PC-9 (cell line): ENCODE measurements at regions not wholly inside any gene's neighbourhood (a gene's known extent, or its start where the extent isn't known, plus 50 kb on each side); places are given as distances from the start of the nearest gene placed in this dataset.

Experiments used
- BruUV-seq: library from RNA; stranded (reverse); fragments of 400-500 nt; replicated peaks from 2 replicates; lab custom pipeline; 2021; lab: Mats Ljungman, UMichigan
- CTCF ChIA-PET: fragments of 300-600 bp; sonication (Branson Sonifier 250); formaldehyde crosslinking; loops from one replicate; lab custom pipeline; 2022; ENCODE audit warnings: antibody characterized with exemption; lab: Charles Lee
- POLR2A ChIA-PET: fragments of 300-600 bp; sonication (Branson Sonifier 250); formaldehyde crosslinking; loops from one replicate; lab custom pipeline; 2022; ENCODE audit warnings: antibody characterized with exemption; ENCODE audit not compliant: unreplicated experiment; lab: Charles Lee
- DNase-seq, 2 experiments: peaks; one replicate each; pipeline versions ENCODE4 v3.0.0 to v3.0.0-alpha.2; 2015 to 2022; ENCODE audit warnings: mixed read lengths in 1 of 2
- H2AFZ ChIP-seq: fragments of 200-600 bp; sonication (generic); 2 replicates; pipeline ENCODE4 v1.8.1; 2017; ENCODE audit warnings: antibody characterized with exemption
- H3F3A ChIP-seq: fragments of 200-600 bp; sonication (generic); 2 replicates; pipeline ENCODE4 v1.8.1; 2017; ENCODE audit warnings: antibody characterized with exemption, mild to moderate bottlenecking, low read depth; ENCODE audit not compliant: insufficient read depth
- H3K27ac ChIP-seq: fragments of 200-600 bp; sonication (generic); 2 replicates; pipeline ENCODE4 v1.6.1; 2016; ENCODE audit warnings: mixed run types
- H3K27me3 ChIP-seq: fragments of 200-600 bp; sonication (generic); 2 replicates; pipeline ENCODE4 v1.6.1; 2016; ENCODE audit warnings: low read depth, mixed run types; ENCODE audit not compliant: insufficient read depth
- H3K36me3 ChIP-seq: fragments of 200-600 bp; sonication (generic); 2 replicates; pipeline ENCODE4 v1.6.1; 2016; ENCODE audit warnings: low read depth, mixed run types
- H3K4me1 ChIP-seq: fragments of 200-600 bp; sonication (generic); replicated peaks from 2 replicates; pipeline ENCODE4 v1.6.1; 2016; ENCODE audit warnings: mixed run types; ENCODE audit not compliant: insufficient read depth
- H3K4me2 ChIP-seq: fragments of 200-600 bp; sonication (generic); 2 replicates; pipeline ENCODE4 v1.6.1; 2017; ENCODE audit warnings: mixed run types
- H3K4me3 ChIP-seq: fragments of 200-600 bp; sonication (generic); 2 replicates; pipeline ENCODE4 v1.6.1; 2016; ENCODE audit warnings: mixed run types
- H3K79me2 ChIP-seq: fragments of 200-600 bp; sonication (generic); 2 replicates; pipeline ENCODE4 v1.6.1; 2017; ENCODE audit warnings: low read depth, mixed run types
- H3K9me2 ChIP-seq: fragments of 200-600 bp; sonication (generic); 2 replicates; pipeline ENCODE4 v1.8.1; 2017; ENCODE audit warnings: mild to moderate bottlenecking; ENCODE audit not compliant: insufficient read depth
- H3K9me3 ChIP-seq: fragments of 200-600 bp; sonication (generic); 2 replicates; pipeline ENCODE4 v1.8.1; 2016; ENCODE audit warnings: low read depth; ENCODE audit not compliant: insufficient read depth
- H4K20me1 ChIP-seq: fragments of 200-600 bp; sonication (generic); 2 replicates; pipeline ENCODE4 v1.8.1; 2017; ENCODE audit not compliant: insufficient read depth
- EZH2 ChIP-seq: fragments of 200-600 bp; sonication (generic); IDR thresholded peaks from 2 replicates; pipeline ENCODE4 v1.8.0; 2017; ENCODE audit warnings: antibody characterized with exemption, low read depth
- intact Hi-C: fragments of 100-400 bp; cut with micrococcal nuclease; formaldehyde crosslinking; loops from one replicate; pipeline ENCODE4 v1.10.0; 2022; ENCODE audit not compliant: unreplicated experiment
- TF ChIP-seq, protein P1 (sequence below): fragments of 200-600 bp; sonication (generic); conservative IDR thresholded peaks from 2 replicates; pipeline ENCODE4 v1.6.1; 2017; ENCODE audit warnings: mixed run types, antibody characterized with exemption, mild to moderate bottlenecking, moderate library complexity

DNA sequence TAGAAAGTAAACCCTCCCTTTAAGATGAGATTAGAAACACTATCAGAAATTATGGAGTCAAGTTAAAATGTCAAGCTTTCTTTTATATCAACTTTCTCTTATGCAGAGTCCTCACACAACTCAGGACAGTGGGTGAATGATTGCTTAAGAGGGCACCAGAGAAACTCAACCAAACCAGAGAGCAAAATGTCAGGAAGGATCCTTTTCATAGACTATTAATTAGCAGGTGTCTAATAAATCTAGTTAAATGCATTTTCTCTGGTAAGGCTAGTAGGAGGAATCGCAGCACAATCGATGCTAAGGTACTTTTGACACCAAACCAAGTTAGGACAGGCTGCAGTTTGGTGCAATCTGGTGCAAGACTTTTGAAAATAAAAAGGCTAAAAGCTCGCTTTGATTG, 614.7 kb upstream of the FOXG1 start:
- CTCF ChIA-PET: no interaction called here
- BruUV-seq: no TSS peak

DNA sequence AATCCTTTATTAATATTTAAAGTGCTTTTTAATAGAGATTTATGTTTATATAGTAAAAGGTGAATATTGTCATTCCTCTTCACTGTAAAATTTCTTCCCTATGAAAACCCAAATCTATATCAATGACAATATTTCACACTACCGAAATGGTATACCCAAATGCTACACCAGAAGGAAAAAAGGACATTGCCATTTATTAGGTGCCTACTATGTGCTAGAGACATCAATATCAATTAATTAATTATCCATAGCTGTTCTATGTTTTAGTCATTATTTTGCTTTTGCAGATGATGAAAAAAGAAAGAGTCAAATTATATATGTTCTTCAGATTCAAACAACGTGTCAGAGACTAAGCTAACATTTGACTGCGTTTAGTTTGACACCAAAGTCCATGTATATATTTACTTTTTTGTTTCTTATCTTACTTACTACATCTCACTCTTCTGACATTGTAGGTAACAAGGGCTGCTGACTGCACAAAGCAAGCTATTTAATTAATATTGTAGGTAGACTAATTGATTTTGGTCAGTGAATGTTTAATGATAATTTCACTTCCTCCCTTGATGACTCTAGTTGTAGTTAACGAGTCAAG, 614.0 kb upstream of the FOXG1 start:
- no peaks in the 10 kb centered on the region for H3K9me3 ChIP-seq
- no peak overlapping the region for H3K4me2 ChIP-seq
- no peak overlapping the region for H2AFZ ChIP-seq
- H3K79me2 ChIP-seq: no peaks in the 10 kb centered on the region
- no peak overlapping the region for H3K4me3 ChIP-seq
- TF ChIP-seq, protein P1, sequence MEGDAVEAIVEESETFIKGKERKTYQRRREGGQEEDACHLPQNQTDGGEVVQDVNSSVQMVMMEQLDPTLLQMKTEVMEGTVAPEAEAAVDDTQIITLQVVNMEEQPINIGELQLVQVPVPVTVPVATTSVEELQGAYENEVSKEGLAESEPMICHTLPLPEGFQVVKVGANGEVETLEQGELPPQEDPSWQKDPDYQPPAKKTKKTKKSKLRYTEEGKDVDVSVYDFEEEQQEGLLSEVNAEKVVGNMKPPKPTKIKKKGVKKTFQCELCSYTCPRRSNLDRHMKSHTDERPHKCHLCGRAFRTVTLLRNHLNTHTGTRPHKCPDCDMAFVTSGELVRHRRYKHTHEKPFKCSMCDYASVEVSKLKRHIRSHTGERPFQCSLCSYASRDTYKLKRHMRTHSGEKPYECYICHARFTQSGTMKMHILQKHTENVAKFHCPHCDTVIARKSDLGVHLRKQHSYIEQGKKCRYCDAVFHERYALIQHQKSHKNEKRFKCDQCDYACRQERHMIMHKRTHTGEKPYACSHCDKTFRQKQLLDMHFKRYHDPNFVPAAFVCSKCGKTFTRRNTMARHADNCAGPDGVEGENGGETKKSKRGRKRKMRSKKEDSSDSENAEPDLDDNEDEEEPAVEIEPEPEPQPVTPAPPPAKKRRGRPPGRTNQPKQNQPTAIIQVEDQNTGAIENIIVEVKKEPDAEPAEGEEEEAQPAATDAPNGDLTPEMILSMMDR: no peak
- intact Hi-C loops: no loop called here
- H3K27me3 ChIP-seq: no peaks in the 10 kb centered on the region
- ChIA-PET CTCF (no interaction called here), POLR2A (no interaction called here)
- H3K27ac ChIP-seq: no peak overlapping the region
- no peaks in the 10 kb centered on the region for H4K20me1 ChIP-seq
- H3K9me2 ChIP-seq: no peaks in the 10 kb centered on the region
- no peaks in the 10 kb centered on the region for H3F3A ChIP-seq
- no TSS peak for BruUV-seq
- H3K4me1 ChIP-seq: no peaks in the 10 kb centered on the region
- H3K36me3 ChIP-seq: no peaks in the 10 kb centered on the region
- DNase-seq: no peak

More for the DNA sequence above, 614.7 kb upstream of the FOXG1 start:
- Histone ChIP-seq H3K9me3 (no peaks in the 10 kb centered on the region), H3K79me2 (no peaks in the 10 kb centered on the region), H3K27ac (no peak overlapping the region), H3K4me3 (no peak overlapping the region), H3K4me2 (no peak overlapping the region), H2AFZ (no peak overlapping the region), H3K4me1 (no peaks in the 10 kb centered on the region), H3K9me2 (no peaks in the 10 kb centered on the region), H3K27me3 (no peaks in the 10 kb centered on the region), H4K20me1 (no peaks in the 10 kb centered on the region), H3K36me3 (no peaks in the 10 kb centered on the region), H3F3A (no peaks in the 10 kb centered on the region)
- TF ChIP-seq, protein P1: no peak
- no peak for TF ChIP-seq EZH2
- POLR2A ChIA-PET: no interaction called here
- intact Hi-C loops: no loop called here
- no peak for DNase-seq

DNA sequence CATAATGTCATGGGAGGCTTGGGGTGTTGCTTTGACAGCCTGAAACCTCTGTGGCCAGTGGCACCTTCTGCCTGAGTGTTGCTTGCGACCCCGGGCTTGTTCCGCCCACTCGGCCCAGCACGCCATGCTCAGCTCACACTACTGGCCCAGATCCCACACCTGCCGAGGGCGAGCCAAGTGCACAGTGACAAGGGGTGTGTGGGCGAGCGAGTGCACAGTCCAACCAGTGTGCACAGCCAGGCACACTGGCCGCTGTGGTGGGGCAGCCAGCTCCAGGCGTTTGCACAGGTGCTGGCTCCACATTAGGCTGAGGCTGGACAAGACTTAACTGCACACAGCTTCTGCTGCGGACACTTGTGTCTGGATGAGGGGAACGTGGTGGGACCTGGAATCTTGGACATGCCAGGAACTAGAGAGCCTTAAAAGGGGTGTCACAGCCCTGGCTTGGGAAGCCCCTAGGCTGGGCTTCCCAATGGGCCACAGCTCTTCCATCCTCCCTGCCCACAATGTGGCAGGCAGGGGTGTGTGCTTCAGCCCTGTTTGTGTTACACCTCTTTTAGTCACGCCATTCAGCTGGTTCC, 609.2 kb upstream of the FOXG1 start:
- Histone ChIP-seq H3F3A (no peaks in the 10 kb centered on the region), H4K20me1 (no peaks in the 10 kb centered on the region), H3K4me2 (no peak overlapping the region), H3K36me3 (no peaks in the 10 kb centered on the region), H2AFZ (no peak overlapping the region), H3K9me2 (no peaks in the 10 kb centered on the region), H3K79me2 (no peaks in the 10 kb centered on the region), H3K27ac (no peak overlapping the region), H3K27me3 (no peaks in the 10 kb centered on the region), H3K4me1 (no peaks in the 10 kb centered on the region), H3K9me3 (no peaks in the 10 kb centered on the region), H3K4me3 (no peak overlapping the region)
- CTCF ChIA-PET: no interaction called here
- TF ChIP-seq, protein P1: no peak
- no peak for DNase-seq
- intact Hi-C loops: no loop called here
- BruUV-seq: no TSS peak
- POLR2A ChIA-PET: no interaction called here
